ENCODE measurements at regions not wholly inside any gene's neighbourhood (a gene's known extent, or its start where the extent isn't known, plus 50 kb on each side); places are given as distances from the start of the nearest gene placed in this dataset.

DNA sequence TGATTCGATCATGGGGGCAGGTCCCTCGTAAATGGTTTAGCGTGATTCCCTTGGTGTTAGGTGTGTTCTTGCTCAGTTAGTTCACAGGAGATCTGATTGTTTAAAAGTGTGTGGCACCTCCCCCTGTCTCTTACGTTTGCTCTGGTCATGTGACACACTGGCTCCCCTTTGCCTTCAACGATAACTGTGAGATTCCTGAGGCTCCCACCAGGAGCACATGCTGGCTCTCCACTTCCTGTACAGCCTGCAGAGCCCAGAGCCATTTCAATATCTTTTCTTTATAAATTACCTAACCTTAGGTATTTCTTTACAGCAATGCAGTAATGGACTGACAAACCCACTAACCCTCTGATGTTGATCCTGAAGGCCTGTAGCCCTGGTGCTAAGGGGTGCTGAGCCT, 141.9 kb downstream of the FCRL5 start:
- TF ChIP-seq, protein P1, sequence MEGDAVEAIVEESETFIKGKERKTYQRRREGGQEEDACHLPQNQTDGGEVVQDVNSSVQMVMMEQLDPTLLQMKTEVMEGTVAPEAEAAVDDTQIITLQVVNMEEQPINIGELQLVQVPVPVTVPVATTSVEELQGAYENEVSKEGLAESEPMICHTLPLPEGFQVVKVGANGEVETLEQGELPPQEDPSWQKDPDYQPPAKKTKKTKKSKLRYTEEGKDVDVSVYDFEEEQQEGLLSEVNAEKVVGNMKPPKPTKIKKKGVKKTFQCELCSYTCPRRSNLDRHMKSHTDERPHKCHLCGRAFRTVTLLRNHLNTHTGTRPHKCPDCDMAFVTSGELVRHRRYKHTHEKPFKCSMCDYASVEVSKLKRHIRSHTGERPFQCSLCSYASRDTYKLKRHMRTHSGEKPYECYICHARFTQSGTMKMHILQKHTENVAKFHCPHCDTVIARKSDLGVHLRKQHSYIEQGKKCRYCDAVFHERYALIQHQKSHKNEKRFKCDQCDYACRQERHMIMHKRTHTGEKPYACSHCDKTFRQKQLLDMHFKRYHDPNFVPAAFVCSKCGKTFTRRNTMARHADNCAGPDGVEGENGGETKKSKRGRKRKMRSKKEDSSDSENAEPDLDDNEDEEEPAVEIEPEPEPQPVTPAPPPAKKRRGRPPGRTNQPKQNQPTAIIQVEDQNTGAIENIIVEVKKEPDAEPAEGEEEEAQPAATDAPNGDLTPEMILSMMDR (conservative IDR thresholded peaks at IDR 0.05; ENCODE audit: low read depth, low read length): no peak

DNA sequence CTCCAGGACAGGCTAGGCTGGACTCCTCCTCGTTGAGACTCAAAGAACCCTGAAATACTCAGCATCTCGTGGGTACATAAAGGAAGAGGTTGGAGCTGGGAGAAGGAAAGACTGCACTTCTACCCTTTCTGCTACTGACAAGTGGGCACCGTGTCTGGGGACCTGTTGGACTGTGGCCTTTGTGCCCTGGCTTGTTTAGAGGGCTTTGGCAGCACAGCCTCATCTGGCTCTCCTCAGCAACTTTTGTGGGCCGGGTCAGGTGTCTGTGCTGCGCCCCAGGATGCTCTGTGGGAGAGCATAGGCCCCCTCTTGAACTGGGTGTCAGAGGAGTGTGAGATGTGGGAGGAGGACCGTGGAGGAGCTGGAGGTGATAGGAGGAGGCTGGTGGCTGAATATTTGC, 142.4 kb downstream of the FCRL5 start:
- no peak overlapping the region for H3K4me3 ChIP-seq (ENCODE audit: low read depth, low read length)
- TF ChIP-seq, protein P1 (conservative IDR thresholded peaks at IDR 0.05; ENCODE audit: low read depth, low read length): no peak
- no peak for DNase-seq (ENCODE audit: low read depth)

More for the DNA sequence above, 141.9 kb downstream of the FCRL5 start:
- H3K4me3 ChIP-seq (ENCODE audit: low read depth, low read length): no peak overlapping the region
- no peak for DNase-seq (ENCODE audit: low read depth)

DNA sequence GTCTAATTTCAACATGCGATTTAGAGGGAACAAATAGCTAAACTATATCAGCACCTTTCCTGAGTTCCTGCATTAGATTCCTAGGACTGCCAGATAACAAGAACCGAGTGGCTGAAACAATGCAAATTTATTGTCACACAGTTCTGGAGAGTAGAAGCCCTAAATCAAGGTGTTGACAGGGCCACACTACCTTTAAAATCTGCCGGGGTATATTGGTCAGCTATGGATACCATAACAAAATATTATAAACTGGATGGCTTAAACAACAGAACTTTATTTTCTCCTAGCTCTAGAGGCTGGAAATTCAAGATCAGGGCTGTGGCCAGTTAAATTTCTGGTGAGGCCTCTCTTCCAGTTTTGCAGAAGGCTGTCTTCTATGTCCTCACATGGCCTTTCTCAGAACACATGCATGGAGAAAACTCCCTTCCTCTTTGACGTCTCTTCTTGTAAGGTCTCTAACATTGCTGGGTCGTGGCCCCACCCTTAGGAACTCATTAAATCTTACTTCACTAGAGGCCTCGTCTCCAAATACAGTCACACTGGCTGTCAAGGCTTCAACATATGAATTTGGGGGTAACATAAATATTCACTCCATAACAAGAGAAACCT, 144.3 kb downstream of the FCRL5 start:
- no peak overlapping the region for H3K4me3 ChIP-seq (ENCODE audit: low read depth, low read length)
- no peak for DNase-seq (ENCODE audit: low read depth)
- TF ChIP-seq, protein P1 (conservative IDR thresholded peaks at IDR 0.05; ENCODE audit: low read depth, low read length): no peak

DNA sequence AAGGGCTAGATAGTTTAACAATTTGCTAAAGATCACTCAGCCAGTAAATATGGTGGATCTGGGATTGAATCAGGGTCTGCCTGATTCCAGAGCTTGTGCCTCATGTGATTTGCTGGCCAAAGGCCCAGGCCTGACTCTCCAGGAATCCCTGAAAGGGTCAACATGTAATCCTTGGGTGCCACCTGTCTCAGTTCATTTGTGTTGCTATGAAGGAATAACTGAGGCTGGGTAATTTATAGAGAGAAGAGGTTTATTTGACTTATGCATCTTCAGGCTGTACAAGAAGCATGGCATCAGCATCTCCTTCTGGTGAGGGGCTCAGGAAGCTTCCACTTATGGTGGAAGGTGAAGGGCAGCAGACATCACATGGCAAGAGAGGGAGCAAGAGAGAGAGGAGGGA, 144.9 kb downstream of the FCRL5 start:
- DNase-seq (ENCODE audit: low read depth): no peak
- H3K4me3 ChIP-seq (ENCODE audit: low read depth, low read length): no peak overlapping the region
- TF ChIP-seq, protein P1 (conservative IDR thresholded peaks at IDR 0.05; ENCODE audit: low read depth, low read length): no peak

DNA sequence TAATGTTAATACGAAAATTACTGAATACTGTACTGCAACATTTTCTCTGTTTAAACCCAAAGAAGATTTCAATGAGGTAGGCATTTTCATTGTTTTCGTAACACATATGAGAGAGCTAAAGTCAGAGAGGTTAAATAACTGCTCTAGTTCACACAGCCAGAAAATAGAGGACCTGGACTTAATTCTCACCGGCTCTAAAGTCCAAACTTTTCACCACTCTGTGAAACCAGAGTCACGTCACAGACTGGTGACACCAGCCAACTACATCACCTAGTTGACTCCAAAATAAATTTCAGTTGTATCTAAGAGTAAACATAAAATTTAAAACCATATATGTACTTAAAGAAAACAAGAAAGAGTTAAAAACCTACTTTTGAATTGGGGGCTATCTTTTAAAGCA, 146.7 kb downstream of the FCRL5 start:
- TF ChIP-seq, protein P1 (conservative IDR thresholded peaks at IDR 0.05; ENCODE audit: low read depth, low read length): no peak
- DNase-seq (ENCODE audit: low read depth): no peak

DNA sequence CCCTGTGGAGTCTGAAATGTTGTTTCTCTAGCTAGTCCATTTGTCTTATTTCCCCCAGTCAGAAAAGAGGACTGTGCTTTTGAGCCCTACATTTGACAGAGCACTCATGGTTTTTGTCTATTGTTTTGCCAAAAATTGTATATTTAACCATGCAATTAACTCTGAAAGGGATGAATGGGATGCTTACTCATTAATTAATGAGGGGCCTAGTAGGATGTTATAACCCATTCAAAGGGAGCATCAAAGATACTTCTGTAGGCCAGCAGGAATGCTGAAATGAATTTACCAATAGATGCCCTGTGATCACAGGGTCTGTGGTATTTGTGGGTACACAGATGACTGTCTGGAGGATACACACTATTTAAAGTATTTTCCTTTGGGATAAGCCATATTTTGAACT, 147.7 kb downstream of the FCRL5 start:
- no peak for DNase-seq (ENCODE audit: low read depth)
- TF ChIP-seq, protein P1 (conservative IDR thresholded peaks at IDR 0.05; ENCODE audit: low read depth, low read length): no peak
- H3K4me3 ChIP-seq (ENCODE audit: low read depth, low read length): no peak overlapping the region

More for the DNA sequence above, 146.7 kb downstream of the FCRL5 start:
- H3K4me3 ChIP-seq (ENCODE audit: low read depth, low read length): no peak overlapping the region

DNA sequence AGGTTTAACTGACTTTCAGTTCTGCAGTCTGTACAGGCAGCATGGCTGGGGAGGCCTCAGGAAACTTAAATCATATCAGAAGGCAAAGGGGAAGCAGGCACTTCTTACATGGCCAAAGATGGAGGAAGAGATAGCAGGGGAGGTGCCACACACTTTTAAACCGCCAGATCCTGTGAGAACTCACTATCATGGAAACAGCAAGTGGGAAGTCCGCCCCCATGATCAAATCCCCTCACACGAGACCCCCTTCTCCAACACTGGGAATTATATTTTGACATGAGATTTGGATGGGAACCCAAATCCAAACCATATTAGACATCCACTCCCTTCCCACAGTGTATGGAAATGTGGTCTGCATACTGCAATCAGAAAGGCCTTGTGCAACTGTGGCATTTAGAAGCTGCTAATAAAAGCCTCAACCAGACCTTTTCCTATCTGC, 148.2 kb downstream of the FCRL5 start:
- TF ChIP-seq, protein P1 (conservative IDR thresholded peaks at IDR 0.05; ENCODE audit: low read depth, low read length): no peak
- H3K4me3 ChIP-seq (ENCODE audit: low read depth, low read length): no peak overlapping the region
- no peak for DNase-seq (ENCODE audit: low read depth)
